Gastrocnemius medialis (tissue), 4 donors: ENCODE measurements at regions not wholly inside any gene's neighbourhood (a gene's known extent, or its start where the extent isn't known, plus 50 kb on each side); places are given as distances from the start of the nearest gene placed in this dataset.

Experiments used
- ATAC-seq, 2 donors: fragments of 150-250 bp; one replicate each; pipeline ENCODE4 v1.9.1; 2016
- DNase-seq, 2 donors: peaks; one replicate each; pipeline ENCODE4 v3.0.0-alpha.2; 2019
- H3K27ac ChIP-seq, 4 donors: fragments of 200-600 bp; sonication (generic); 1 replicate in 1 of 4; 2 replicates in 3 of 4; pipeline ENCODE4 v1.5.1; 2016 to 2018; ENCODE audit warnings: mild to moderate bottlenecking in 2 of 4, moderate library complexity in 1 of 4
- H3K27me3 ChIP-seq, 3 donors: fragments of 200-600 bp; sonication (generic) in 2 of 3; 1 replicate in 1 of 3; 2 replicates in 2 of 3; pipeline versions ENCODE4 v1.5.1 to v1.6.0; 2016 to 2019; ENCODE audit warnings: mild to moderate bottlenecking in 1 of 3, moderate library complexity in 1 of 3
- H3K36me3 ChIP-seq, 2 donors: fragments of 200-600 bp; sonication (generic) in 1 of 2; one replicate each; pipeline ENCODE4 v1.5.1; 2017 to 2018
- H3K4me1 ChIP-seq, 2 donors: fragments of 200-600 bp; sonication (generic) in 1 of 2; one replicate each; pipeline ENCODE4 v1.5.1; 2016 to 2017; ENCODE audit warnings: mild to moderate bottlenecking in 2 of 2
- H3K4me3 ChIP-seq, 4 donors: fragments of 200-600 bp; sonication (generic) in 3 of 4; 1 replicate in 1 of 4; 2 replicates in 3 of 4; pipeline ENCODE4 v1.5.1; 2016 to 2019; ENCODE audit warnings: mild to moderate bottlenecking in 2 of 4
- H3K9me3 ChIP-seq, 3 donors: fragments of 200-600 bp; sonication (generic) in 2 of 3; 1 replicate in 1 of 3; 2 replicates in 2 of 3; pipeline ENCODE4 v1.5.1; 2016 to 2019
- POLR2A ChIP-seq, 2 donors: fragments of 450-650 bp; IDR thresholded peaks; one replicate each; pipeline ENCODE4 v1.6.1; 2017; ENCODE audit warnings: antibody characterized with exemption in 2 of 2, mild to moderate bottlenecking in 2 of 2, moderate library complexity in 2 of 2
- in situ Hi-C, 4 donors: fragments of 200-750 bp; cut with MboI; loops; one replicate each; pipeline versions ENCODE4 v1.15.0 to v1.8.0; 2017; ENCODE audit warnings: low sequenced_read_pairs in 4 of 4
- intact Hi-C: fragments of 100-400 bp; cut with DNase I; formaldehyde crosslinking; loops from one replicate; pipeline ENCODE4 v1.15.1; 2023; ENCODE audit warnings: low total_unique reads
- TF ChIP-seq, protein P1 (sequence below), 5 experiments: fragments of 450-650 bp in 3 of 5; fragments of 200-600 bp in 2 of 5; sonication (generic) in 2 of 5; IDR thresholded peaks in 4 of 5; conservative IDR thresholded peaks in 1 of 5; 1 replicate in 4 of 5; 2 replicates in 1 of 5; pipeline ENCODE4 v1.5.1; 2016 to 2019; ENCODE audit warnings: antibody characterized with exemption in 5 of 5, mild to moderate bottlenecking in 3 of 5, moderate library complexity in 3 of 5

DNA sequence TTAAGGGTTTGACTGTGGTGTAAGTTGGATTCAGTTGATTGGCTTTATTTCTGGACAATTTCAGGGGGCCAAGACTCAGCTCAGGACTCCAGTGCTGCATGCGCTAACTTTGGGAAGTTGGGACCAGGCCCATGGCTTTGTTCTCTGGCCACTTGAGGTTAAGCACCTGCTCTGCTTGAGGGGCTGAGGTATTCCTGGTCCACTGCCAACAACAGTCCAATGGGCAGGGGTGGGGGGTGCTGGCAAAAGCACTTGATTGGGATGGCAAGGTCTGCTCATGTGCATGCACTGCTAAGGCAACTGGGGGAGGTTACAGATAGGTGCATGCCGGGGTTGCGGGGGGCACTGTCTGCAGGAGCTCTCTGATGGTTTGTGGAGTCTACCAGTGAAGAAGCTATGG, 52.6 kb upstream of the ASB17 start:
- Histone ChIP-seq H3K9me3 (no peaks in the 10 kb centered on the region), H3K27me3 (peaks cover 0 to 6% (median 0%) of the 10 kb centered on the region in 3 donors), H3K4me1 (no peaks in the 10 kb centered on the region), H3K4me3 (no peak overlapping the region), H3K36me3 (no peaks in the 10 kb centered on the region), H3K27ac (no peak overlapping the region)
- intact Hi-C loops, result no loop called here
- TF ChIP-seq POLR2A (IDR thresholded peaks at IDR 0.05), result no peak
- TF ChIP-seq, protein P1, sequence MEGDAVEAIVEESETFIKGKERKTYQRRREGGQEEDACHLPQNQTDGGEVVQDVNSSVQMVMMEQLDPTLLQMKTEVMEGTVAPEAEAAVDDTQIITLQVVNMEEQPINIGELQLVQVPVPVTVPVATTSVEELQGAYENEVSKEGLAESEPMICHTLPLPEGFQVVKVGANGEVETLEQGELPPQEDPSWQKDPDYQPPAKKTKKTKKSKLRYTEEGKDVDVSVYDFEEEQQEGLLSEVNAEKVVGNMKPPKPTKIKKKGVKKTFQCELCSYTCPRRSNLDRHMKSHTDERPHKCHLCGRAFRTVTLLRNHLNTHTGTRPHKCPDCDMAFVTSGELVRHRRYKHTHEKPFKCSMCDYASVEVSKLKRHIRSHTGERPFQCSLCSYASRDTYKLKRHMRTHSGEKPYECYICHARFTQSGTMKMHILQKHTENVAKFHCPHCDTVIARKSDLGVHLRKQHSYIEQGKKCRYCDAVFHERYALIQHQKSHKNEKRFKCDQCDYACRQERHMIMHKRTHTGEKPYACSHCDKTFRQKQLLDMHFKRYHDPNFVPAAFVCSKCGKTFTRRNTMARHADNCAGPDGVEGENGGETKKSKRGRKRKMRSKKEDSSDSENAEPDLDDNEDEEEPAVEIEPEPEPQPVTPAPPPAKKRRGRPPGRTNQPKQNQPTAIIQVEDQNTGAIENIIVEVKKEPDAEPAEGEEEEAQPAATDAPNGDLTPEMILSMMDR (IDR thresholded peaks at IDR 0.05 in 4 of 5, conservative IDR thresholded peaks at IDR 0.05 in 1 of 5), result no peak
- in situ Hi-C loops, result no loop called here
- no peak for ATAC-seq
- no peak for DNase-seq

DNA sequence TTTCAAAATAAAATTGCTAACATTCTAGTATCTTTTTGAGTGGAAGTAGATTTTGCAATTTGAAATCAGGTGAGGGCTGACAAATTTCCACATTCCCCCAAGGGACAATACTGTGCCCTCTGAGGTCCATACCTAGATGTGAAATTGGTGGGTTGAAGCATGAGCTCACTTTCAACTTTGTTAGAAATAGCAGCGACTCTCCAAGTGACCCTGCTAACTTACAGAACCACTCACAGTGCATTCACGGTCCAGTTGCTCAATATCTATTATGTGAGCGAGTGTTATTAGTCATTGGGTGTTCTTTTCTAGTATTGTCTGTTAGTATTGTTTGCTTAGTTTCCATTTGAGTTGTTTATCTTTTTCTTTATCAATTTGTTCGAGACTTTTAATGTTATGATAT, 53.6 kb upstream of the ASB17 start:
- Histone ChIP-seq H3K9me3 (no peaks in the 10 kb centered on the region), H3K36me3 (no peaks in the 10 kb centered on the region), H3K27ac (no peak overlapping the region), H3K4me3 (no peak overlapping the region), H3K4me1 (no peaks in the 10 kb centered on the region), H3K27me3 (peaks cover 0 to 6% (median 0%) of the 10 kb centered on the region in 3 donors)
- in situ Hi-C loops, result no loop called here
- DNase-seq (no peak), ATAC-seq (no peak)
- intact Hi-C loops, result no loop called here
- TF ChIP-seq POLR2A (IDR thresholded peaks at IDR 0.05), result no peak
- TF ChIP-seq, protein P1 (IDR thresholded peaks at IDR 0.05 in 4 of 5, conservative IDR thresholded peaks at IDR 0.05 in 1 of 5), result no peak

DNA sequence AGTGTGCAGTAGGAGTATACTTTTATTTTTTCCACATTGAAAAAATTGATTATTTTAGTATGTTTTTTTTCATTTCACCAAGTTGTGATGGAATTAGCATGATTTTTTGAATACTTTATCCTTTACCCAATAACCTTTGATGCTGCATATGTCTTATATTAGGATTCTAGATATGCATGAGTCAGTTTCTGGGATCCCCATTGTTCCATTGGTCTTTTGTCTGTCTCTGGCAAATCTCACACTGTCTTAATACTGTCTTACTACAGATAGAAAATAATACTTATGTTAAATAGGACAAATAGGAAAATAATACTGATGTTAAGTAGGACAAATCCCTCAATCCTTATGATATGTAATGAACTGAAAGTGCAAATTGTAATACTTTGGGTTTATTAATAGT, 54.3 kb upstream of the ASB17 start:
- ATAC-seq (no peak), DNase-seq (no peak)
- intact Hi-C loops (no loop called here), in situ Hi-C loops (no loop called here)
- Histone ChIP-seq H3K4me3 (no peak overlapping the region), H3K9me3 (no peaks in the 10 kb centered on the region), H3K27ac (no peak overlapping the region), H3K4me1 (no peaks in the 10 kb centered on the region), H3K27me3 (peaks cover 0 to 6% (median 0%) of the 10 kb centered on the region in 3 donors), H3K36me3 (no peaks in the 10 kb centered on the region)
- TF ChIP-seq, protein P1 (IDR thresholded peaks at IDR 0.05 in 4 of 5, conservative IDR thresholded peaks at IDR 0.05 in 1 of 5), result no peak
- no peak for TF ChIP-seq POLR2A (IDR thresholded peaks at IDR 0.05)

DNA sequence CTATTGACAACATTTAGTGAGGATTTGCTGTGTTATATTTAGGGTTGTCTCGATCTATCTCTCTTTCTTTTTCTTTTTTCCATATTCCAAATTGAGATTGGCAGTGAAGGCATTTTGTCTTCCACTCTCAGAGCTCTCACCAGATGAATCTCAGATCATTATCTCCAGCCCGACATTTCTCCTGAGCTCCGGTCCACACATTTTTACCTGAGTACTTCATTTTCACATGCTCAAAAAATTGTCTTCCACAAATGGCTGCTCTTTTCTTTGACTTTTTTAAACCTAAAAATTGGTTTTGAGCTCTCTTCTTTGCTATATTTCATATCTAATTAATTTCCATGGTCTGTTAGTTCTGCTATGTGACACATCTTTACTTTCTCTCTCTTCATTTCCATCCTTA, 56.9 kb upstream of the ASB17 start:
- Histone ChIP-seq H3K4me3 (no peak overlapping the region), H3K9me3 (no peaks in the 10 kb centered on the region), H3K27ac (no peak overlapping the region), H3K4me1 (no peaks in the 10 kb centered on the region), H3K36me3 (no peaks in the 10 kb centered on the region), H3K27me3 (peaks cover 0 to 6% (median 0%) of the 10 kb centered on the region in 3 donors)
- DNase-seq (no peak), ATAC-seq (no peak)
- TF ChIP-seq, protein P1 (IDR thresholded peaks at IDR 0.05 in 4 of 5, conservative IDR thresholded peaks at IDR 0.05 in 1 of 5), result no peak
- TF ChIP-seq POLR2A (IDR thresholded peaks at IDR 0.05), result no peak
- intact Hi-C loops (no loop called here), in situ Hi-C loops (no loop called here)

DNA sequence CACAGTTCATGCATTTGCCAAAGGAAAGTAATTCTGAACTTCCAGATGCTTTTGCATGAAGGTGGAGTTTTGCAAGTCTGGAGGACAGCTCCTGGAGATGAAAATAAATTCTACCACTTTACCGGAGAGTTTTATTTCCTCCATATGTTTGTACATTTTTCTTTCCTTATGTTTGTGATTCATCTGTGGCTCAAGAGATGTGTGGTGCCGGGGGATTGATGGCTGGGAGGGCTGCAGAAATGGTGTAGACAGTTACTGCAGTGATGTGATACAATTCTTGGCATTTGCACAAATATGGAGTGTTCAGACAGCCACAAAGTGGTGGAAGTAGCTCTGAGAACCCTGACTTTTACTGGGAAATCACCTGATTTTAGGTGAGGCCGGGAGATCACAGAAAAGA, 58.5 kb upstream of the ASB17 start:
- H3K4me1 ChIP-seq, result no peaks in the 10 kb centered on the region
- ATAC-seq, result no peak
- H3K36me3 ChIP-seq, result no peaks in the 10 kb centered on the region
- H3K9me3 ChIP-seq, result no peaks in the 10 kb centered on the region
- no peak overlapping the region for H3K4me3 ChIP-seq
- intact Hi-C loops (no loop called here), in situ Hi-C loops (no loop called here)
- DNase-seq, result no peak
- TF ChIP-seq, protein P1 (IDR thresholded peaks at IDR 0.05 in 4 of 5, conservative IDR thresholded peaks at IDR 0.05 in 1 of 5), result no peak
- TF ChIP-seq POLR2A (IDR thresholded peaks at IDR 0.05), result no peak
- no peak overlapping the region for H3K27ac ChIP-seq
- H3K27me3 ChIP-seq, result peaks cover 0 to 6% (median 0%) of the 10 kb centered on the region in 3 donors
